Peyer's patch (tissue), 4 donors: ENCODE measurements at regions not wholly inside any gene's neighbourhood (a gene's known extent, or its start where the extent isn't known, plus 50 kb on each side); places are given as distances from the start of the nearest gene placed in this dataset.

Experiments used
- POLR2A ChIP-seq, 2 donors: fragments of 450-650 bp; IDR thresholded peaks; one replicate each; pipeline ENCODE4 v1.5.1; 2017; ENCODE audit warnings: antibody characterized with exemption in 2 of 2, mild to moderate bottlenecking in 2 of 2, moderate library complexity in 2 of 2
- TF ChIP-seq, protein P1 (sequence below), 6 experiments: fragments of 450-650 bp in 4 of 6; fragments of 200-600 bp in 2 of 6; sonication (generic) in 1 of 6; IDR thresholded peaks; one replicate each; pipeline ENCODE4 v1.5.1; 2017 to 2019; ENCODE audit warnings: antibody characterized with exemption in 6 of 6, mild to moderate bottlenecking in 3 of 6, moderate library complexity in 1 of 6

DNA sequence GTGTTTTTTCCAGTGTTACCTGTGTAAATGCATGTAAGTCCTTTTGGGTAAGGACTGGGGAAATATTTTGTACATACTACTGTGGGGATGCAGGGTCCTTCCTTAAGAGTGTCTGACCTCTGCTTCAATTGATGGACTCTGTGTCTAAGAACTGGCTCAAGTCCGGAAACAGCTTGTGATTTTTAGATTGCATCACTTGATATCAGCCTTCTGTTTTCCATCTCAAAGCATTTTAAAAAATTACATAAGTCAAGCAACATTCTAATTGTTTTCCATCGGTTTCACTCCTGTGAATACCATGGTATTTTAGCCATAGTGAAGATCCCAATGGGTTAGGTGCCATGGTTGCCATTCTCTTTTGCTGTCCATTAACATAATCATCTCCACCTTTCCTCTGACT is 597.6 kb downstream of the SQOR start:
- TF ChIP-seq POLR2A (IDR thresholded peaks at IDR 0.05), result no peak
- TF ChIP-seq, protein P1, sequence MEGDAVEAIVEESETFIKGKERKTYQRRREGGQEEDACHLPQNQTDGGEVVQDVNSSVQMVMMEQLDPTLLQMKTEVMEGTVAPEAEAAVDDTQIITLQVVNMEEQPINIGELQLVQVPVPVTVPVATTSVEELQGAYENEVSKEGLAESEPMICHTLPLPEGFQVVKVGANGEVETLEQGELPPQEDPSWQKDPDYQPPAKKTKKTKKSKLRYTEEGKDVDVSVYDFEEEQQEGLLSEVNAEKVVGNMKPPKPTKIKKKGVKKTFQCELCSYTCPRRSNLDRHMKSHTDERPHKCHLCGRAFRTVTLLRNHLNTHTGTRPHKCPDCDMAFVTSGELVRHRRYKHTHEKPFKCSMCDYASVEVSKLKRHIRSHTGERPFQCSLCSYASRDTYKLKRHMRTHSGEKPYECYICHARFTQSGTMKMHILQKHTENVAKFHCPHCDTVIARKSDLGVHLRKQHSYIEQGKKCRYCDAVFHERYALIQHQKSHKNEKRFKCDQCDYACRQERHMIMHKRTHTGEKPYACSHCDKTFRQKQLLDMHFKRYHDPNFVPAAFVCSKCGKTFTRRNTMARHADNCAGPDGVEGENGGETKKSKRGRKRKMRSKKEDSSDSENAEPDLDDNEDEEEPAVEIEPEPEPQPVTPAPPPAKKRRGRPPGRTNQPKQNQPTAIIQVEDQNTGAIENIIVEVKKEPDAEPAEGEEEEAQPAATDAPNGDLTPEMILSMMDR (IDR thresholded peaks at IDR 0.05), result no peak
